ENCODE measurements at regions not wholly inside any gene's neighbourhood (a gene's known extent, or its start where the extent isn't known, plus 50 kb on each side); places are given as distances from the start of the nearest gene placed in this dataset.

DNA sequence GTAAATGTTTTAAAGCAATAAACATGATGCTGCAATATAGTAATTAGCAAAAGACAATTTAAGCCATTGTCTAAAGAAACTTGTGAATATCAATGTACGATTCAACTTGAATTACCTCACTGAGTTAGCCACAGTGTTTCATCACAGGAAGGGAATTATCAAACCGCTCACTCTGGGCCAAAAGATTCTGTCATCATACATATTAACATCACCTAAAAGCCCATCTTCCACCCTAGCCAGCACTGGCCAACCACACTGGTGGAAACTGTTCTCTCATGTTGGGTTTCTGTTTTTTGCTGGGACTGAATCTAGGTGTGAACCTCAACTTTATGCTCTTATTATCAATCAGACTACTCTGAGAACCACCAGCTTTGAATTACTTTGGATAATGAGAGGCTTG is 497.7 kb upstream of the THBS1 start:
- Mint-ChIP-seq H3K9me3 (0 out of 2 replicates have a peak, but pooled peaks cover 6% of the 10 kb centered on the region), H3K4me1 (no peaks in the 10 kb centered on the region), H3K4me3 (no peak overlapping the region), H3K36me3 (no peaks in the 10 kb centered on the region), H3K27ac (no peak overlapping the region), H3K27me3 (ENCODE audit: low read depth) (no peaks in the 10 kb centered on the region)
- TF ChIP-seq TEAD4 (CRISPR knock-in tag; IDR thresholded peaks at IDR 0.05) (no peak), ZNF219 (CRISPR knock-in tag; IDR thresholded peaks at IDR 0.05; ENCODE audit: borderline replicate concordance) (no peak), NFYB (CRISPR knock-in tag; conservative IDR thresholded peaks at IDR 0.05; ENCODE audit: low read depth) (no peak), IRF2 (CRISPR knock-in tag; IDR thresholded peaks at IDR 0.05; ENCODE audit: borderline replicate concordance, low read depth) (no peak), ELF4 (CRISPR knock-in tag; IDR thresholded peaks at IDR 0.05; ENCODE audit: low read depth) (no peak)
- TF ChIP-seq, protein P1, sequence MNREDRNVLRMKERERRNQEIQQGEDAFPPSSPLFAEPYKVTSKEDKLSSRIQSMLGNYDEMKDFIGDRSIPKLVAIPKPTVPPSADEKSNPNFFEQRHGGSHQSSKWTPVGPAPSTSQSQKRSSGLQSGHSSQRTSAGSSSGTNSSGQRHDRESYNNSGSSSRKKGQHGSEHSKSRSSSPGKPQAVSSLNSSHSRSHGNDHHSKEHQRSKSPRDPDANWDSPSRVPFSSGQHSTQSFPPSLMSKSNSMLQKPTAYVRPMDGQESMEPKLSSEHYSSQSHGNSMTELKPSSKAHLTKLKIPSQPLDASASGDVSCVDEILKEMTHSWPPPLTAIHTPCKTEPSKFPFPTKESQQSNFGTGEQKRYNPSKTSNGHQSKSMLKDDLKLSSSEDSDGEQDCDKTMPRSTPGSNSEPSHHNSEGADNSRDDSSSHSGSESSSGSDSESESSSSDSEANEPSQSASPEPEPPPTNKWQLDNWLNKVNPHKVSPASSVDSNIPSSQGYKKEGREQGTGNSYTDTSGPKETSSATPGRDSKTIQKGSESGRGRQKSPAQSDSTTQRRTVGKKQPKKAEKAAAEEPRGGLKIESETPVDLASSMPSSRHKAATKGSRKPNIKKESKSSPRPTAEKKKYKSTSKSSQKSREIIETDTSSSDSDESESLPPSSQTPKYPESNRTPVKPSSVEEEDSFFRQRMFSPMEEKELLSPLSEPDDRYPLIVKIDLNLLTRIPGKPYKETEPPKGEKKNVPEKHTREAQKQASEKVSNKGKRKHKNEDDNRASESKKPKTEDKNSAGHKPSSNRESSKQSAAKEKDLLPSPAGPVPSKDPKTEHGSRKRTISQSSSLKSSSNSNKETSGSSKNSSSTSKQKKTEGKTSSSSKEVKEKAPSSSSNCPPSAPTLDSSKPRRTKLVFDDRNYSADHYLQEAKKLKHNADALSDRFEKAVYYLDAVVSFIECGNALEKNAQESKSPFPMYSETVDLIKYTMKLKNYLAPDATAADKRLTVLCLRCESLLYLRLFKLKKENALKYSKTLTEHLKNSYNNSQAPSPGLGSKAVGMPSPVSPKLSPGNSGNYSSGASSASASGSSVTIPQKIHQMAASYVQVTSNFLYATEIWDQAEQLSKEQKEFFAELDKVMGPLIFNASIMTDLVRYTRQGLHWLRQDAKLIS (CRISPR knock-in tag; IDR thresholded peaks at IDR 0.05; ENCODE audit: borderline replicate concordance), result no peak
- TF ChIP-seq, protein P2, sequence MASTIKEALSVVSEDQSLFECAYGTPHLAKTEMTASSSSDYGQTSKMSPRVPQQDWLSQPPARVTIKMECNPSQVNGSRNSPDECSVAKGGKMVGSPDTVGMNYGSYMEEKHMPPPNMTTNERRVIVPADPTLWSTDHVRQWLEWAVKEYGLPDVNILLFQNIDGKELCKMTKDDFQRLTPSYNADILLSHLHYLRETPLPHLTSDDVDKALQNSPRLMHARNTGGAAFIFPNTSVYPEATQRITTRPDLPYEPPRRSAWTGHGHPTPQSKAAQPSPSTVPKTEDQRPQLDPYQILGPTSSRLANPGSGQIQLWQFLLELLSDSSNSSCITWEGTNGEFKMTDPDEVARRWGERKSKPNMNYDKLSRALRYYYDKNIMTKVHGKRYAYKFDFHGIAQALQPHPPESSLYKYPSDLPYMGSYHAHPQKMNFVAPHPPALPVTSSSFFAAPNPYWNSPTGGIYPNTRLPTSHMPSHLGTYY (CRISPR knock-in tag; IDR thresholded peaks at IDR 0.05), result no peak
- CTCF ChIA-PET, result no interaction called here
- no peak for ATAC-seq
- no peak for DNase-seq (ENCODE audit: low spot score)
- POLR2A ChIA-PET, result no interaction called here

DNA sequence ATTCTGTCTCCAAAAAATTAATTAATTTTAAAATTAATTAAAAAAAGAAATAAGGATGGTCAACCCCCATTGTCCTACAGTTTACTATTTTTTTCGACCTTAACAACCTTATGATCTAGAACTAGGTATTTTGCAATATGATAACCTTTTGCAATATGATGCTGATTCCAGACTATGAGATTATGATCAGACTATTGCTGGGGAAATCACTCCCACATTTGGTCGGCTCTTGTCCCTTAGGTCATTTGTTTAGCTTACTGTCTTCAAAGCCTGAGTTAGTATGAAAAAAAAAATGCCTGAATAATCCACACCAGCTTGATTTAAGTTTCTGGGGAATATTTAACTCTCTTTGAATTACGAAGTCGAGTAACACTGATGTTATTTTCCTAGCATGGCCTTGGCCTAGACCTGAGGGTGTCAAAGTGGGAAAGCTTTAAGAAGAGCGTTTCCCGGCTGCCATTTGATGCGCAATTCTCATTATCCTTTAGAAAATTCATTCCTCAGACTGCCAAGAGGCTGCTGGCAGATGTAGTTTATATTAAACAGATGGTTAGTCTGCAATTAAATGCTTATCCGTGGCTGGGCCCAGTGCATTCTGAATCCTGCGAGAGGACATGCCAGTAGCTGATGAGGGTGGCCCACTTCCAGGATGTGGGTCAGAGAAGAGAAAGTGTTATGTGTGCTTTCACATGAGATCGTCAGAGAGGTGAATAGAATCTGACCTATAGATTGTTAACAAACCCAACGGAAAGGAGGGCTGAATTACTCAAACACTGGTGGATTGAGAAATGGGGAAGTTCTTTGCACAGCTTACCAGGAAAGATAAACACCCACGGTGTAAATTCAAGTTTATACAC is 496.0 kb upstream of the THBS1 start:
- Mint-ChIP-seq H3K27me3 (ENCODE audit: low read depth) (no peaks in the 10 kb centered on the region), H3K27ac (no peak overlapping the region), H3K4me3 (no peak overlapping the region), H3K4me1 (peaks cover 10% of the 10 kb centered on the region), H3K36me3 (no peaks in the 10 kb centered on the region), H3K9me3 (0 out of 2 replicates have a peak, but pooled peaks cover 6% of the 10 kb centered on the region)
- TF ChIP-seq KAT7 (CRISPR knock-in tag; IDR thresholded peaks at IDR 0.05; ENCODE audit: borderline replicate concordance), result no peak
- TF ChIP-seq HMGA2 (CRISPR knock-in tag; IDR thresholded peaks at IDR 0.05), result no peak
- TF ChIP-seq, protein P3, sequence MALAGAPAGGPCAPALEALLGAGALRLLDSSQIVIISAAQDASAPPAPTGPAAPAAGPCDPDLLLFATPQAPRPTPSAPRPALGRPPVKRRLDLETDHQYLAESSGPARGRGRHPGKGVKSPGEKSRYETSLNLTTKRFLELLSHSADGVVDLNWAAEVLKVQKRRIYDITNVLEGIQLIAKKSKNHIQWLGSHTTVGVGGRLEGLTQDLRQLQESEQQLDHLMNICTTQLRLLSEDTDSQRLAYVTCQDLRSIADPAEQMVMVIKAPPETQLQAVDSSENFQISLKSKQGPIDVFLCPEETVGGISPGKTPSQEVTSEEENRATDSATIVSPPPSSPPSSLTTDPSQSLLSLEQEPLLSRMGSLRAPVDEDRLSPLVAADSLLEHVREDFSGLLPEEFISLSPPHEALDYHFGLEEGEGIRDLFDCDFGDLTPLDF (CRISPR knock-in tag; IDR thresholded peaks at IDR 0.05), result no peak
- no peak for TF ChIP-seq GTF2I (CRISPR knock-in tag; conservative IDR thresholded peaks at IDR 0.05)
- no peak for TF ChIP-seq SOX15 (CRISPR knock-in tag; IDR thresholded peaks at IDR 0.05)
- TF ChIP-seq SP1 (CRISPR knock-in tag; conservative IDR thresholded peaks at IDR 0.05), result no peak
- TF ChIP-seq, protein P4, sequence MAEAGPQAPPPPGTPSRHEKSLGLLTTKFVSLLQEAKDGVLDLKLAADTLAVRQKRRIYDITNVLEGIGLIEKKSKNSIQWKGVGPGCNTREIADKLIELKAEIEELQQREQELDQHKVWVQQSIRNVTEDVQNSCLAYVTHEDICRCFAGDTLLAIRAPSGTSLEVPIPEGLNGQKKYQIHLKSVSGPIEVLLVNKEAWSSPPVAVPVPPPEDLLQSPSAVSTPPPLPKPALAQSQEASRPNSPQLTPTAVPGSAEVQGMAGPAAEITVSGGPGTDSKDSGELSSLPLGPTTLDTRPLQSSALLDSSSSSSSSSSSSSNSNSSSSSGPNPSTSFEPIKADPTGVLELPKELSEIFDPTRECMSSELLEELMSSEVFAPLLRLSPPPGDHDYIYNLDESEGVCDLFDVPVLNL (CRISPR knock-in tag; IDR thresholded peaks at IDR 0.05; ENCODE audit: borderline replicate concordance, low read depth), result no peak
- no peak for TF ChIP-seq OVOL2 (CRISPR knock-in tag; IDR thresholded peaks at IDR 0.05; ENCODE audit: borderline replicate concordance)
- no peak for TF ChIP-seq EMX1 (CRISPR knock-in tag; IDR thresholded peaks at IDR 0.05)
- TF ChIP-seq SMAD4 (CRISPR knock-in tag; IDR thresholded peaks at IDR 0.05), result no peak
- TF ChIP-seq FOXK1 (CRISPR knock-in tag; IDR thresholded peaks at IDR 0.05), result no peak
- TF ChIP-seq TEAD1 (CRISPR knock-in tag; IDR thresholded peaks at IDR 0.05), result no peak
- TF ChIP-seq NFE2L1 (CRISPR knock-in tag; IDR thresholded peaks at IDR 0.05), result no peak
- TF ChIP-seq, protein P5, sequence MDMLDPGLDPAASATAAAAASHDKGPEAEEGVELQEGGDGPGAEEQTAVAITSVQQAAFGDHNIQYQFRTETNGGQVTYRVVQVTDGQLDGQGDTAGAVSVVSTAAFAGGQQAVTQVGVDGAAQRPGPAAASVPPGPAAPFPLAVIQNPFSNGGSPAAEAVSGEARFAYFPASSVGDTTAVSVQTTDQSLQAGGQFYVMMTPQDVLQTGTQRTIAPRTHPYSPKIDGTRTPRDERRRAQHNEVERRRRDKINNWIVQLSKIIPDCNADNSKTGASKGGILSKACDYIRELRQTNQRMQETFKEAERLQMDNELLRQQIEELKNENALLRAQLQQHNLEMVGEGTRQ (CRISPR knock-in tag; IDR thresholded peaks at IDR 0.05), result no peak
- TF ChIP-seq ETV6 (CRISPR knock-in tag; IDR thresholded peaks at IDR 0.05), result no peak
- no peak for TF ChIP-seq ZNF671 (CRISPR knock-in tag; IDR thresholded peaks at IDR 0.05)
- TF ChIP-seq, protein P6, sequence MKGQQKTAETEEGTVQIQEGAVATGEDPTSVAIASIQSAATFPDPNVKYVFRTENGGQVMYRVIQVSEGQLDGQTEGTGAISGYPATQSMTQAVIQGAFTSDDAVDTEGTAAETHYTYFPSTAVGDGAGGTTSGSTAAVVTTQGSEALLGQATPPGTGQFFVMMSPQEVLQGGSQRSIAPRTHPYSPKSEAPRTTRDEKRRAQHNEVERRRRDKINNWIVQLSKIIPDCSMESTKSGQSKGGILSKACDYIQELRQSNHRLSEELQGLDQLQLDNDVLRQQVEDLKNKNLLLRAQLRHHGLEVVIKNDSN (CRISPR knock-in tag; IDR thresholded peaks at IDR 0.05), result no peak
- no peak for TF ChIP-seq PRRX2 (CRISPR knock-in tag; IDR thresholded peaks at IDR 0.05)
- no peak for TF ChIP-seq NR3C1 (CRISPR knock-in tag; conservative IDR thresholded peaks at IDR 0.05; ENCODE audit: low read depth)
- ATAC-seq (no peak), DNase-seq (ENCODE audit: low spot score) (no peak)
- ChIA-PET POLR2A (no interaction called here), CTCF (interaction anchor here (2.0 kb wide), 1 partner anchor 94 kb away, joined by 5 read pairs; no protein-coding TSS in a partner anchor)
